ENCODE measurements at regions not wholly inside any gene's neighbourhood (a gene's known extent, or its start where the extent isn't known, plus 50 kb on each side); places are given as distances from the start of the nearest gene placed in this dataset.

GRCh38 chr4:24315056-24315455 is 269.3 kb downstream of the DHX15 start:
- TF ChIP-seq POLR2A (IDR thresholded peaks at IDR 0.05; ENCODE audit: low read depth, low read length): no peak
- TF ChIP-seq, protein P1, sequence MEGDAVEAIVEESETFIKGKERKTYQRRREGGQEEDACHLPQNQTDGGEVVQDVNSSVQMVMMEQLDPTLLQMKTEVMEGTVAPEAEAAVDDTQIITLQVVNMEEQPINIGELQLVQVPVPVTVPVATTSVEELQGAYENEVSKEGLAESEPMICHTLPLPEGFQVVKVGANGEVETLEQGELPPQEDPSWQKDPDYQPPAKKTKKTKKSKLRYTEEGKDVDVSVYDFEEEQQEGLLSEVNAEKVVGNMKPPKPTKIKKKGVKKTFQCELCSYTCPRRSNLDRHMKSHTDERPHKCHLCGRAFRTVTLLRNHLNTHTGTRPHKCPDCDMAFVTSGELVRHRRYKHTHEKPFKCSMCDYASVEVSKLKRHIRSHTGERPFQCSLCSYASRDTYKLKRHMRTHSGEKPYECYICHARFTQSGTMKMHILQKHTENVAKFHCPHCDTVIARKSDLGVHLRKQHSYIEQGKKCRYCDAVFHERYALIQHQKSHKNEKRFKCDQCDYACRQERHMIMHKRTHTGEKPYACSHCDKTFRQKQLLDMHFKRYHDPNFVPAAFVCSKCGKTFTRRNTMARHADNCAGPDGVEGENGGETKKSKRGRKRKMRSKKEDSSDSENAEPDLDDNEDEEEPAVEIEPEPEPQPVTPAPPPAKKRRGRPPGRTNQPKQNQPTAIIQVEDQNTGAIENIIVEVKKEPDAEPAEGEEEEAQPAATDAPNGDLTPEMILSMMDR (IDR thresholded peaks at IDR 0.05; ENCODE audit: extremely low read depth in 1 of 2, insufficient read depth in 1 of 2, low read depth in 1 of 2, low read length in 2 of 2): no peak
- TF ChIP-seq MYC (IDR thresholded peaks at IDR 0.05; ENCODE audit: low read depth, low read length): no peak
- TF ChIP-seq GATA2 (IDR thresholded peaks at IDR 0.05; ENCODE audit: insufficient read depth, insufficient read length, low read depth, low read length): no peak
- TF ChIP-seq EZH2 (IDR thresholded peaks at IDR 0.05; ENCODE audit: borderline replicate concordance, low read depth, low read length, severe bottlenecking): no peak
- no peak for TF ChIP-seq FOS (IDR thresholded peaks at IDR 0.05; ENCODE audit: borderline replicate concordance, insufficient read depth, low read length)

Data from endothelial cell of umbilical vein (primary cell).